Lower lobe of right lung (tissue), 2 donors: ENCODE measurements at regions not wholly inside any gene's neighbourhood (a gene's known extent, or its start where the extent isn't known, plus 50 kb on each side); places are given as distances from the start of the nearest gene placed in this dataset.
"Not testable (repeated sequence)": the region's sequence is repeated elsewhere in the genome, so short reads cannot be mapped to it uniquely, and the experiment has no call there.

Experiments used
- ATAC-seq, 2 donors: fragments of 200-7000 bp; cut with Tn5 transposase; one replicate each; pipeline ENCODE4 v1.9.1; 2020 to 2022; ENCODE audit warnings: mild to moderate bottlenecking in 2 of 2, moderate library complexity in 2 of 2
- DNase-seq: peaks from one replicate; pipeline ENCODE4 v3.0.0-alpha.2; 2020
- H3K27ac ChIP-seq: fragments of 200-600 bp; one replicate; pipeline ENCODE4 v1.8.0; 2022
- H3K27me3 ChIP-seq: fragments of 200-600 bp; one replicate; pipeline ENCODE4 v1.8.0; 2022; ENCODE audit warnings: low read depth
- H3K36me3 ChIP-seq: fragments of 200-600 bp; one replicate; pipeline ENCODE4 v1.8.0; 2022; ENCODE audit warnings: mild to moderate bottlenecking
- H3K4me1 ChIP-seq: fragments of 200-600 bp; one replicate; pipeline ENCODE4 v1.8.0; 2022
- H3K4me3 ChIP-seq: fragments of 200-600 bp; one replicate; pipeline ENCODE4 v1.8.0; 2022; ENCODE audit warnings: mild to moderate bottlenecking
- H3K9me3 ChIP-seq: fragments of 200-600 bp; one replicate; pipeline ENCODE4 v1.8.0; 2022
- intact Hi-C: fragments of 100-400 bp; cut with DNase I; formaldehyde crosslinking; loops from one replicate; pipeline ENCODE4 v1.11.0; 2022
- TF ChIP-seq, protein P1 (sequence below): fragments of 200-600 bp; IDR thresholded peaks from one replicate; pipeline ENCODE4 v1.8.0; 2022; ENCODE audit warnings: antibody characterized with exemption, mild to moderate bottlenecking
- donor health status: DM: no; HTN: yes; CAD: no; lungs with severe emphysema.

DNA sequence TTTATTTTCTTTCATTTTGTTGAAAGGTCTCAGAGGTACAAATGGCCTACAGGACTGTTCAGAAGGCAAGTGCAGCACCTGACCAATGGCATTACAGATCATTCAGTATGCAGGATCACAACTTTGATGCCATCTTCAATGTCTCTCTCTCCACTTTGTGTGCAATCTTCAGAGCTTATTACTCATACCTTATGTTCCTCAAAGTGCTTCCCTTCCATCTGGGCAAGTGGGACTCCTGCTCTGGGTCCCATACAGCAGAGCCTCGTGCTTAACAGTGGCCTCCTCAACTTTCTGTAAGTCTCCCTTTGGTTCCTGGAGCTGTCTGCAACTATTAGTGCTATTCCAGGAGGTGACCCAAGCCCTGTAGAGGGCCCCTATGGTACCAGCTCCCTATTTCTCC is 358.4 kb upstream of the RPS23 start:
- TF ChIP-seq, protein P1, sequence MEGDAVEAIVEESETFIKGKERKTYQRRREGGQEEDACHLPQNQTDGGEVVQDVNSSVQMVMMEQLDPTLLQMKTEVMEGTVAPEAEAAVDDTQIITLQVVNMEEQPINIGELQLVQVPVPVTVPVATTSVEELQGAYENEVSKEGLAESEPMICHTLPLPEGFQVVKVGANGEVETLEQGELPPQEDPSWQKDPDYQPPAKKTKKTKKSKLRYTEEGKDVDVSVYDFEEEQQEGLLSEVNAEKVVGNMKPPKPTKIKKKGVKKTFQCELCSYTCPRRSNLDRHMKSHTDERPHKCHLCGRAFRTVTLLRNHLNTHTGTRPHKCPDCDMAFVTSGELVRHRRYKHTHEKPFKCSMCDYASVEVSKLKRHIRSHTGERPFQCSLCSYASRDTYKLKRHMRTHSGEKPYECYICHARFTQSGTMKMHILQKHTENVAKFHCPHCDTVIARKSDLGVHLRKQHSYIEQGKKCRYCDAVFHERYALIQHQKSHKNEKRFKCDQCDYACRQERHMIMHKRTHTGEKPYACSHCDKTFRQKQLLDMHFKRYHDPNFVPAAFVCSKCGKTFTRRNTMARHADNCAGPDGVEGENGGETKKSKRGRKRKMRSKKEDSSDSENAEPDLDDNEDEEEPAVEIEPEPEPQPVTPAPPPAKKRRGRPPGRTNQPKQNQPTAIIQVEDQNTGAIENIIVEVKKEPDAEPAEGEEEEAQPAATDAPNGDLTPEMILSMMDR: no peak
- ATAC-seq: no peak
- no peaks in the 10 kb centered on the region for H3K27me3 ChIP-seq
- H3K9me3 ChIP-seq: no peaks in the 10 kb centered on the region
- H3K27ac ChIP-seq: no peak overlapping the region
- intact Hi-C loops: no loop called here
- H3K4me1 ChIP-seq: peaks cover 25% of the 10 kb centered on the region
- no peaks in the 10 kb centered on the region for H3K36me3 ChIP-seq
- DNase-seq: no peak
- no peak overlapping the region for H3K4me3 ChIP-seq

DNA sequence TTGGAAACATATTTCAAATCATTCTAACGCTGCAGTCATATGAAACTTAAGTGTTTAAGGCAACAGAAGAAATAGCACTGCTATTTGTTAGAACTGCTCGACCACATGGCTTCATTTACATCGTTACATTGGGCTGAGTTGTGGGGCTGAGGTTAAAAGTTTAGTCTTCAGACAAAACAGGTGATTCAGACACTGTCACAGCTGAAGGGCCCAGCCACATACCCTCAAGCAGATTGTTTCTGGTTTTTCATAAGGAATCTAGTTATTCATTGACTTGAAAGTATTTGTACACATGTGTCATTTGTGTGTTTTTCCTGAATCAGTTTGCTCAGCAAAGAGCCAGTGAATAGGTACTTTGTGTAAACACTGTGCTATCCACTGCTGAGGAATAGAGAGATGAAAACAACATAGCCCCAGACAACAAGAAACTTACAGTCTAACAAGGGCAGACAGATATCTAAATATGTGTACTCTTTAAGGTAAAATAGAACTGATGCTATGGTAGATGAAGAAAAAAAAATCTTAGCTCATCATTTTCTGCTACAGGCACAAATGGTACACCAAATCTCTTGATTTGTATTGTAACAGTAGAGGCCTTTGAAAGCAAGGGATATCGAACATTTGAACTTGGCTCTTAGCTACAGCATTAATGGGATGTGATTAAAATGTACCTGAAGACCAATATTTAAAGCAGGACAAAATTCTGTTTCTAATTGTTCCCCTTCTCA is 357.6 kb upstream of the RPS23 start:
- ATAC-seq: peak; percentile 72 to 85

DNA sequence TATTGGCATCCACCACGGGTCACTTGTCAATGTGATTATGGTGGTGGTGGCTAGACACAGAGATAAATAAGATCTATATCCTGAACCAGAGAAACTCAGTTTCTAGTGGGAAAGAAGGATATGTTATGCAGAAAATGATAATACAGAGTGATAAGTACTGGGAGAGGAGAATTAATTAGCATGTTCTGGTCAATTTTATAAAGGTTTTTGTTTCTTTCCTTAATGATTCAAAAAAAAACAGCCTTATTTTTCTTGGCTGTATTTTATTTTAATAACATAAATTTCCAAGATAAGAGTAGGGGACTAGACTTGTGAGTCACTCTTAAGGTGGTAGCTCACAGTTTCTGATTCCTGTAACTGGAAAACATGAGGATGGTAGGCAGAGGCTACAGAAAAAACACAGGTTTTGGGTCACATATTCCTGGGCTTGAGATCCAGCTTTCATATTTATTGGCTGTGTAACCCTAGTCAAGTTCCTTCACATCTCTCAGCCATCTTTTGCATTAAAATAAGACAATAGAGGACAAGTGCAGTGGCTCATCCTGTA is 350.3 kb upstream of the RPS23 start:
- ATAC-seq: no peak

More for the DNA sequence above, 357.6 kb upstream of the RPS23 start:
- no peaks in the 10 kb centered on the region for H3K36me3 ChIP-seq
- DNase-seq: no peak
- TF ChIP-seq, protein P1: no peak
- H3K9me3 ChIP-seq: no peaks in the 10 kb centered on the region
- intact Hi-C loops: no loop called here
- H3K27me3 ChIP-seq: no peaks in the 10 kb centered on the region
- no peak overlapping the region for H3K27ac ChIP-seq
- no peak overlapping the region for H3K4me3 ChIP-seq
- H3K4me1 ChIP-seq: peaks cover 16% of the 10 kb centered on the region

DNA sequence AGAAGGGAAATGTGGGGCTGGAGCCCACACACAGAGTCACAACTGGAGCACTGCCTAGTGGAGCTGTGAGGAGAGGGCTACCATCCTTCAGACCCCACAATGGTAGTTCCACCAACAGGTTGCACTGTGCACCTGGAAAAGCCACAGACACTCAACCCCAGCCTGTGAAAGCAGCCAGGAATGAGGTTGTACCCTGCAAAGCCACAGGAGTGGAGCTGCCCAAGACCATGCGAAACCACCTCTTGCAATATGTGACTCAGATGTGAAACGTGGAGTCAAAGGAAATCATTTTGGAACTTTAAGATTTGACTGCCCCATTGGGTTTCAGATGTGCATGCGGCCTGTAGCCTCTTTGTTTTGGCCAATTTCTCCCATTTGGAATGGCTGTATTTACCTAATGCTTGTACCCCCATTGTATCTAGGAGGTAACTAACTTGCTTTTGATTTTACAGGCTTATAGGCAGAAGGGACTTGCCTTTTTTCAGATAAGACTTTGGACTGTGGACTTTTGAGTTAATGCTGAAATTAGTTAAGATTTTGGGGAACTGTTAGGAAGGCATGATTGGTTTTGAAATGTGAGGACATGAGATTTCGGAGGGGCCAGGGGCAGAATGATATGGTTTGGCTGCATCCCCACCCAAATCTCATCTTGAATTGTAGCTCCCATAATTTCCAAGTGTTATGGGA is 348.9 kb upstream of the RPS23 start:
- H3K27me3 ChIP-seq, H3K4me3 ChIP-seq, H3K4me1 ChIP-seq, H3K27ac ChIP-seq, H3K9me3 ChIP-seq, DNase-seq, ATAC-seq, intact Hi-C loops, H3K36me3 ChIP-seq: not testable (repeated sequence)

More for the DNA sequence above, 350.3 kb upstream of the RPS23 start:
- intact Hi-C loops: no loop called here
- TF ChIP-seq, protein P1: no peak
- Histone ChIP-seq H3K4me3 (no peak overlapping the region), H3K27me3 (no peaks in the 10 kb centered on the region), H3K9me3 (no peaks in the 10 kb centered on the region), H3K4me1 (no peaks in the 10 kb centered on the region), H3K36me3 (no peaks in the 10 kb centered on the region), H3K27ac (no peak overlapping the region)
- DNase-seq: no peak

DNA sequence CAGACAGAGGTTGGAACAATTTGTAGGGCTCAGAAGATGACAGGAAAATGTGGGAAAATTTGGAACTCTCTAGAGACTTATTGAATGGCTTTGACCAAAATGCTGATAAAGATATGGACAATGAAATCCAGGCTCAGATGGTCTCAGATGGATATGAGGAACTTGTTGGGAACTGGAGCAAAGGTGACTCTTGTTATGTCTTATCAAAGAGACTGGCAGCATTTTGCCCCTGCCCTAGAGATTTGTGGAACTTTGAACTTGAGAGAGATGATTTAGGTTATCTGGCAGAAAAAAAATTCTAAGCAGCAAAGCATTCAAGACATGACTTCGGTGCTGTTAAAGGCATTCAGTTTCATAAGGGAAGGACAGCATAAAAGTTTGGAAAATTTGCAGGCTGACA is 347.9 kb upstream of the RPS23 start:
- H3K27me3 ChIP-seq, ATAC-seq, H3K4me1 ChIP-seq, H3K4me3 ChIP-seq, H3K9me3 ChIP-seq, H3K36me3 ChIP-seq, DNase-seq, H3K27ac ChIP-seq, intact Hi-C loops: not testable (repeated sequence)

DNA sequence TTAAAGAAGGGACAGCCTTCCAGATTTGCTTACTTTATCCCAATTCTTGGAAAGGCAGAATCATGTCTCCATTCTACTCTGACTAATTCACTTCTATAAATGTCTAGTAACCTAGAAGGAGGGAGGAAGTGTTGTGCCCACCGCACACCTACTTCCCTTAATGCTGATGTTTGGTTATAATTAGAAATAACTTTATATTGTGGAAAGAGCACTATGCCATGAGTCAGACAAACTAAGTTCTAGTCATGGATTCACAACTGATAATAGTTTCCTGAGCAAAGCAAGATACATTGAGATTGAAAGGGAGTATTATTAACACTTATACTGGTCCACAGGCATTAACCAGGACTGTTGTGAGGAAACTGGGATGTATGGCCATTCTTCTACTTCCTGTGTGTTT is 345.9 kb upstream of the RPS23 start:
- no peak overlapping the region for H3K27ac ChIP-seq
- no peak for ATAC-seq
- no peaks in the 10 kb centered on the region for H3K27me3 ChIP-seq
- TF ChIP-seq, protein P1: no peak
- no peaks in the 10 kb centered on the region for H3K9me3 ChIP-seq
- no peaks in the 10 kb centered on the region for H3K36me3 ChIP-seq
- H3K4me1 ChIP-seq: no peaks in the 10 kb centered on the region
- no peak for DNase-seq
- intact Hi-C loops: no loop called here
- no peak overlapping the region for H3K4me3 ChIP-seq
